ENCODE measurements at regions not wholly inside any gene's neighbourhood (a gene's known extent, or its start where the extent isn't known, plus 50 kb on each side); places are given as distances from the start of the nearest gene placed in this dataset.

GRCh38 chr21:25307489-25307888 lies 299.8 kb downstream of the MRPL39 start:
- TF ChIP-seq CTCF (IDR thresholded peaks at IDR 0.05): no peak
- TF ChIP-seq POLR2A (IDR thresholded peaks at IDR 0.05): no peak
